K562 (cell line): ENCODE measurements at regions not wholly inside any gene's neighbourhood (a gene's known extent, or its start where the extent isn't known, plus 50 kb on each side); places are given as distances from the start of the nearest gene placed in this dataset.

Experiments
- ATAC-seq: fragments of 200-7000 bp; cut with Tn5 transposase; 3 replicates; pipeline ENCODE4 v1.9.1; 2020; ENCODE audit warnings: moderate library complexity
- BruUV-seq: library from RNA; stranded (reverse); fragments of 400-500 nt; replicated peaks from 2 replicates; lab custom pipeline; 2021; lab: Mats Ljungman, UMichigan
- CTCF ChIA-PET: fragments of 300-600 bp; formaldehyde crosslinking; extraction: SDS; loops from one replicate; lab custom pipeline; 2021; ENCODE audit warnings: low intra/inter-chr PET ratio; lab: Yijun Ruan, JAX
- POLR2A ChIA-PET: fragments of 300-600, 350-650 bp; sonication (Branson Sonifier 250); formaldehyde crosslinking; extraction: SDS; loops from one replicate; lab custom pipeline; 2021; ENCODE audit warnings: antibody characterized with exemption, inconsistent platforms; lab: Yijun Ruan, JAX
- DNase-seq, 4 experiments: peaks; one replicate each; pipeline versions ENCODE4 v3.0.0 to v3.0.0-alpha.2; 2011 to 2018; ENCODE audit warnings: low spot score in 3 of 4, mixed read lengths in 3 of 4; ENCODE audit errors: extremely low read depth in 1 of 4
- FAIRE-seq: peaks from 2 replicates; lab custom pipeline; 2011; peaks lifted over from hg19 to GRCh38; lab: Jason Lieb, UNC
- H2AFZ ChIP-seq: 2 replicates; pipeline ENCODE4 v1.6.0; 2011; ENCODE audit warnings: low read depth, low read length, control low read depth, inconsistent platforms
- H3K27ac ChIP-seq: fragments of 200-600 bp; 3 replicates; pipeline ENCODE4 v1.8.0; 2011; ENCODE audit warnings: low read depth, mild to moderate bottlenecking, control low read depth, inconsistent platforms, low read length, moderate library complexity, mixed read lengths; ENCODE audit errors: extremely low read depth
- H3K27me3 ChIP-seq, 2 experiments: fragments of 300-600 bp in 1 of 2; 2 replicates in 1 of 2; 3 replicates in 1 of 2; pipeline versions ENCODE4 v1.6.0 to v1.8.0; 2011; ENCODE audit warnings: inconsistent platforms in 2 of 2, low read length in 2 of 2, mild to moderate bottlenecking in 1 of 2, mixed read lengths in 1 of 2, moderate library complexity in 1 of 2; ENCODE audit not compliant: control insufficient read depth in 2 of 2, insufficient read depth in 2 of 2
- H3K36me3 ChIP-seq: fragments of 300-600 bp; 3 replicates; pipeline ENCODE4 v1.8.0; 2011; ENCODE audit warnings: mild to moderate bottlenecking, low read length, inconsistent platforms; ENCODE audit not compliant: control insufficient read depth, insufficient read depth
- H3K4me1 ChIP-seq, 2 experiments: fragments of 200-600 bp in 1 of 2; replicated peaks in 1 of 2; 2 replicates in 1 of 2; 3 replicates in 1 of 2; pipeline versions ENCODE4 v1.5.1 to v1.8.0; 2011; ENCODE audit warnings: inconsistent platforms in 2 of 2, low read length in 2 of 2, mild to moderate bottlenecking in 1 of 2, mixed read lengths in 1 of 2, moderate library complexity in 1 of 2; ENCODE audit not compliant: control insufficient read depth in 2 of 2, insufficient read depth in 2 of 2
- H3K4me2 ChIP-seq: 2 replicates; pipeline ENCODE4 v1.6.1; 2011; ENCODE audit warnings: low read length, control low read depth, inconsistent platforms, mixed read lengths; ENCODE audit not compliant: insufficient read depth
- H3K4me3 ChIP-seq: fragments of 200-600 bp; sonication (generic), shearing (Covaris generic); 2 replicates; pipeline ENCODE4 v1.5.1; 2016; ENCODE audit warnings: control low read depth, inconsistent platforms
- H3K79me2 ChIP-seq: fragments of 200-600 bp; 3 replicates; pipeline ENCODE4 v1.8.0; 2011; ENCODE audit warnings: low read length, inconsistent platforms; ENCODE audit not compliant: control insufficient read depth, insufficient read depth
- H3K9ac ChIP-seq, 2 experiments: 2 replicates each; pipeline versions ENCODE4 v1.6.0 to v1.6.1; 2011; ENCODE audit warnings: low read depth in 2 of 2, low read length in 2 of 2, control low read depth in 1 of 2, inconsistent platforms in 1 of 2, mild to moderate bottlenecking in 1 of 2, mixed read lengths in 1 of 2; ENCODE audit not compliant: insufficient read depth in 1 of 2
- H3K9me1 ChIP-seq: one replicate; pipeline ENCODE4 v1.6.0; 2011; ENCODE audit warnings: inconsistent platforms, mild to moderate bottlenecking, low read length, moderate library complexity; ENCODE audit not compliant: control insufficient read depth, insufficient read depth
- H3K9me3 ChIP-seq: replicated peaks from 2 replicates; pipeline ENCODE4 v1.5.1; 2011; ENCODE audit warnings: low read depth, low read length, inconsistent platforms; ENCODE audit not compliant: control insufficient read depth, insufficient read depth
- H4K20me1 ChIP-seq: replicated peaks from 2 replicates; pipeline ENCODE4 v1.6.1; 2011; ENCODE audit warnings: low read length, inconsistent platforms, mixed read lengths; ENCODE audit not compliant: control insufficient read depth, insufficient read depth
- CBX1 ChIP-seq: sonication (generic); IDR thresholded peaks from 2 replicates; pipeline ENCODE4 v1.6.1; 2016; ENCODE audit warnings: antibody characterized with exemption, low read depth, mild to moderate bottlenecking
- DMBX1 ChIP-seq: fragments of 250-450 bp; sonication (Bioruptor Pico); IDR thresholded peaks from 2 replicates; pipeline ENCODE4 v1.8.0; 2022; ENCODE audit warnings: inconsistent platforms, mild to moderate bottlenecking, moderate library complexity, borderline replicate concordance
- EZH2 ChIP-seq: IDR thresholded peaks from 2 replicates; pipeline ENCODE4 v1.6.1; 2012; ENCODE audit warnings: low read depth, mild to moderate bottlenecking, inconsistent platforms, low read length, borderline replicate concordance
- HDAC2 ChIP-seq: fragments of 450-650 bp; IDR thresholded peaks from 2 replicates; pipeline ENCODE4 v1.6.1; 2016; ENCODE audit warnings: mild to moderate bottlenecking
- TAF7 ChIP-seq: fragments of 450-650 bp; IDR thresholded peaks from 2 replicates; pipeline ENCODE4 v1.6.1; 2016; ENCODE audit warnings: missing genetic modification characterization, missing compliant biosample characterization
- ZBTB7A ChIP-seq: IDR thresholded peaks from 2 replicates; pipeline ENCODE4 v1.6.1; 2011; ENCODE audit warnings: low read depth, mild to moderate bottlenecking, low read length, moderate library complexity, borderline replicate concordance; ENCODE audit not compliant: control insufficient read depth
- WGBS: fragments of 100-300 bp; shearing (Covaris generic); methylation state at CpG from one replicate; pipeline ENCODE4 v1.1.6; 2016; ENCODE audit warnings: low coverage, mixed read lengths; ENCODE audit not compliant: insufficient coverage; ENCODE audit errors: missing lambda C conversion rate; 5-methylcytosine and 5-hydroxymethylcytosine counted together
- in situ Hi-C: fragments of 300-500 bp; cut with MboI; formaldehyde crosslinking; loops from 4 replicates; pipeline ENCODE4 v1.15.0; 2018; ENCODE audit warnings: inconsistent platforms, mixed read lengths
- intact Hi-C: fragments of 100-400 bp; cut with micrococcal nuclease; formaldehyde crosslinking; loops from 2 replicates; pipeline ENCODE4 v1.14.2; 2022

DNA sequence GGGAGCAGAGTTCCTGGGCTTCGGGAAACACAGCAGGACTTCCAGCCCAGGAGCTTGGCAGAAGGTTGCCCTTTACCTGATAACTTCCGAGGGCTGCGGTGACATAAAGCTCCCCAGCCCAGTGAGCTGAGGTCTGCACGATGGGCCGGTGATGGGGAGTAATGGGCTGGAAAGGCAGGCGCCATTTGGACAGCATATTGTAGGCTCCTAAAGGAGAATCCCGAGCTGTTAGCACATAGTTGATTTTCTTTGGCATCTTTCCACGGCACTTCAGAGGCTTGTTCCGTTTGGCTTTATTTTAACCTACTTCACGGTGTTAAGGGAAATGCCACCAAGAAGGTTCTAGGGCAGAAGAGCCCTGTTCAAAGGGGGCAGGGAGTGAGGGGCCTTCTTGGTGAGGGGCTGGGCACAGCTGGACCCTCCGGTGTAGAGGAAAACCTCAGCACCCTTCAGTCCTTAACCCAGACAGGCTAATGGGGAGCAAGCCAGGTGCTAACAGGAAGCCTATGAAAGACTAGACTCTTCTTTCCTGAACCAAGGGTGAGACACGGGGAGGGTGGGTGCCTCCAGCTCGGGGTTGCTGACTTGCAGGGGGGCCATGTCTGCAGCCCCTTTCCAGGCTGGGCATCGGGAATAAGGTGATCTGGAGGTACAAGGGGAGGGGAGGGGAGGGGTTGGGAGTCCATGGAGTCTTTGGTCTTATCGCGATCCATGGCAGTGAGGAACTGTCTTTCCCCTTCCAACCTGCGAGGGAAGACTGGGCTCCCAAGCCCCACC lies 347.7 kb downstream of the GLRX3 start:
- Histone ChIP-seq H3K9ac (no peak overlapping the region), H3K9me3 (no peaks in the 10 kb centered on the region), H3K4me1 (no peaks in the 10 kb centered on the region), H3K36me3 (no peaks in the 10 kb centered on the region), H3K27me3 (peaks cover 0 to 8% of the 10 kb centered on the region in 2 experiments; a peak in 2 of 5 replicates), H3K4me3 (no peak overlapping the region), H3K4me2 (no peak overlapping the region), H4K20me1 (no peaks in the 10 kb centered on the region), H3K9me1 (no peaks in the 10 kb centered on the region), H2AFZ (no peak overlapping the region), H3K27ac (no peak overlapping the region), H3K79me2 (no peaks in the 10 kb centered on the region)
- ChIA-PET POLR2A (no interaction called here), CTCF (no interaction called here)
- DNase-seq (no peak), ATAC-seq (no peak), FAIRE-seq (no peak)
- 3% methylated on average over 8 of the region's 17 CpGs for WGBS
- TF ChIP-seq DMBX1 (CRISPR knock-in tag) (no peak), CBX1 (no peak), ZBTB7A (no peak), HDAC2 (no peak), TAF7 (no peak), EZH2 (no peak)
- intact Hi-C loops (no loop called here), in situ Hi-C loops (no loop called here)
- BruUV-seq, result no TSS peak
